Ishikawa (cell line): ENCODE measurements at regions not wholly inside any gene's neighbourhood (a gene's known extent, or its start where the extent isn't known, plus 50 kb on each side); places are given as distances from the start of the nearest gene placed in this dataset.

Experiments used
- CEBPB ChIP-seq: IDR thresholded peaks from 2 replicates; pipeline ENCODE4 v1.6.1; 2012
- EGR1 ChIP-seq: IDR thresholded peaks from 2 replicates; pipeline ENCODE4 v1.6.1; 2012
- EP300 ChIP-seq: IDR thresholded peaks from 2 replicates; pipeline ENCODE4 v1.6.1; 2012; ENCODE audit warnings: borderline replicate concordance
- MAX ChIP-seq: IDR thresholded peaks from 2 replicates; pipeline ENCODE4 v1.6.1; 2012
- RAD21 ChIP-seq: IDR thresholded peaks from 2 replicates; pipeline ENCODE4 v1.6.1; 2012; ENCODE audit warnings: low read depth
- REST ChIP-seq: IDR thresholded peaks from 2 replicates; pipeline ENCODE4 v1.6.1; 2012; ENCODE audit warnings: low read depth, mild to moderate bottlenecking
- TAF1 ChIP-seq: IDR thresholded peaks from 2 replicates; pipeline ENCODE4 v1.6.1; 2012; ENCODE audit warnings: low read depth, mild to moderate bottlenecking
- USF1 ChIP-seq: IDR thresholded peaks from 2 replicates; pipeline ENCODE4 v1.6.1; 2012

GRCh38 chr3:150300852-150301517 is 107.1 kb upstream of the TSC22D2 start:
- no peak for TF ChIP-seq EP300
- no peak for TF ChIP-seq TAF1
- no peak for TF ChIP-seq CEBPB
- no peak for TF ChIP-seq REST
- TF ChIP-seq RAD21: no peak
- no peak for TF ChIP-seq EGR1
- TF ChIP-seq USF1: no peak
- no peak for TF ChIP-seq MAX
